WERI-Rb-1 (cell line): ENCODE measurements at regions not wholly inside any gene's neighbourhood (a gene's known extent, or its start where the extent isn't known, plus 50 kb on each side); places are given as distances from the start of the nearest gene placed in this dataset.

Experiments used
- DNase-seq: peaks from one replicate; pipeline ENCODE4 v3.0.0-alpha.2; 2020
- H3K27ac ChIP-seq: fragments of 250-450 bp; sonication (Bioruptor Pico); 2 replicates; pipeline ENCODE4 v1.5.1; 2020; ENCODE audit warnings: mild to moderate bottlenecking, moderate library complexity
- H3K27me3 ChIP-seq: fragments of 250-450 bp; sonication (Bioruptor Pico); 2 replicates; pipeline ENCODE4 v1.5.1; 2021; ENCODE audit warnings: mild to moderate bottlenecking, low read depth, moderate library complexity; ENCODE audit not compliant: insufficient read depth, severe bottlenecking
- H3K36me3 ChIP-seq: fragments of 250-450 bp; sonication (Bioruptor Pico); 2 replicates; pipeline ENCODE4 v1.5.1; 2020; ENCODE audit warnings: mild to moderate bottlenecking, moderate library complexity
- H3K4me3 ChIP-seq: 2 replicates; pipeline ENCODE4 v1.5.1; 2011; ENCODE audit warnings: low read depth, mild to moderate bottlenecking, control low read depth, low read length
- H3K9me3 ChIP-seq: fragments of 250-450 bp; sonication (Bioruptor Pico); 2 replicates; pipeline ENCODE4 v1.5.1; 2021; ENCODE audit warnings: mild to moderate bottlenecking, moderate library complexity; ENCODE audit not compliant: severe bottlenecking
- TF ChIP-seq, protein P1 (sequence below): IDR thresholded peaks from 2 replicates; pipeline ENCODE4 v1.5.1; 2011; ENCODE audit warnings: low read depth, mild to moderate bottlenecking, control low read depth, inconsistent platforms, low read length

DNA sequence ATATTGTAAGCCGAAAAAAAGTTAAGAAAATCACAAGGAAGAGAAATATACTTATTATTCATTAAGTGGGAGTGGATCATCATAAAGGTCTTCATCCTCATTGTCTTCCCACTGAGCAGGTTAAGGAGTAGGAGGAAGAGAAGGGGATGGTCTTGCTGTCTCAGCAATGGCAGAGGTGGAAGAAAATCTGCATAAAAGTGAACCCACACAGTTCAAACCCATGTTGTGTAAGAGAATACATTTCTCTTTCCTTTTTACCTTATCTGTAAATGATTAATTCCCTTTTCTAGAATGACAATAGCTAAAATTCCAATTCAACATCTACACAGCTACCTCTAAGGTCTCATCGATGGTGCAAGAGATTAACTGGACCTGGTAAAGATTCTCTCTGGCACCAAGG, 904.6 kb downstream of the EPHA3 start:
- H3K9me3 ChIP-seq, result no peaks in the 10 kb centered on the region
- H3K27ac ChIP-seq, result no peak overlapping the region
- no peak for DNase-seq
- no peaks in the 10 kb centered on the region for H3K36me3 ChIP-seq
- no peak overlapping the region for H3K4me3 ChIP-seq
- TF ChIP-seq, protein P1, sequence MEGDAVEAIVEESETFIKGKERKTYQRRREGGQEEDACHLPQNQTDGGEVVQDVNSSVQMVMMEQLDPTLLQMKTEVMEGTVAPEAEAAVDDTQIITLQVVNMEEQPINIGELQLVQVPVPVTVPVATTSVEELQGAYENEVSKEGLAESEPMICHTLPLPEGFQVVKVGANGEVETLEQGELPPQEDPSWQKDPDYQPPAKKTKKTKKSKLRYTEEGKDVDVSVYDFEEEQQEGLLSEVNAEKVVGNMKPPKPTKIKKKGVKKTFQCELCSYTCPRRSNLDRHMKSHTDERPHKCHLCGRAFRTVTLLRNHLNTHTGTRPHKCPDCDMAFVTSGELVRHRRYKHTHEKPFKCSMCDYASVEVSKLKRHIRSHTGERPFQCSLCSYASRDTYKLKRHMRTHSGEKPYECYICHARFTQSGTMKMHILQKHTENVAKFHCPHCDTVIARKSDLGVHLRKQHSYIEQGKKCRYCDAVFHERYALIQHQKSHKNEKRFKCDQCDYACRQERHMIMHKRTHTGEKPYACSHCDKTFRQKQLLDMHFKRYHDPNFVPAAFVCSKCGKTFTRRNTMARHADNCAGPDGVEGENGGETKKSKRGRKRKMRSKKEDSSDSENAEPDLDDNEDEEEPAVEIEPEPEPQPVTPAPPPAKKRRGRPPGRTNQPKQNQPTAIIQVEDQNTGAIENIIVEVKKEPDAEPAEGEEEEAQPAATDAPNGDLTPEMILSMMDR, result no peak
- H3K27me3 ChIP-seq, result no peaks in the 10 kb centered on the region

DNA sequence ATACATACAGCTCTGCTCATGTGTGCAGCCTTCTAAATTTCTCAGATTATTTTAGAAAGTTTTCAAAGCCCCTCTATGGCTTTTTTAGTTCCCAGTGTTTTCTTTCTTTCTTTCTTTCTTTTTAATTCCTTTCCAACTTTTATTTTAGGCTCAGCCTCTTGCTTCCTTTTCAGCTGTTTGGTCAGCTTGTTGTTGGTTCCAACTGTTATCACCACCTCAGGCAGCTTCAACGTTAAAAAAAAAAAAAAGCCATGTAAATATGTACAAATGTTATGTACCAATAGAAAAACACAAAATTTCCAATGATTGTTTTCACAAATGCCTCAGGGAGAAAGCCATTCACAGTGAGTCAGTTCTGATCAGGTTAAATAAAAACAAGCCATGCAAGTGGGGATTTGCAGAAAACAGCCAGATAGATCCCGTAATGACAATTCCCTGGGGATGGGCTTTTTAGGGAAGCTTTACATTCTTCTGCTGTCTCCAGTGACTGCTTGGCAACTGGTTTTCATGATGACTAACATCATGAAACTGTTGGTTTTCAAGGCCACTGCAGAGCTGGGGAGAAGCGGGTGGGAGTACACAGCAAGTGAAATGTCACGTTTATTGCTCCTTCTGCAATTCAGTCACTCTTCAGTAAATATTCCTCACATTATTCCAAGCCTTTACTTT, 908.4 kb downstream of the EPHA3 start:
- Histone ChIP-seq H3K36me3 (no peaks in the 10 kb centered on the region), H3K4me3 (no peak overlapping the region), H3K9me3 (no peaks in the 10 kb centered on the region), H3K27me3 (no peaks in the 10 kb centered on the region), H3K27ac (no peak overlapping the region)
- DNase-seq, result no peak
- TF ChIP-seq, protein P1, result no peak

DNA sequence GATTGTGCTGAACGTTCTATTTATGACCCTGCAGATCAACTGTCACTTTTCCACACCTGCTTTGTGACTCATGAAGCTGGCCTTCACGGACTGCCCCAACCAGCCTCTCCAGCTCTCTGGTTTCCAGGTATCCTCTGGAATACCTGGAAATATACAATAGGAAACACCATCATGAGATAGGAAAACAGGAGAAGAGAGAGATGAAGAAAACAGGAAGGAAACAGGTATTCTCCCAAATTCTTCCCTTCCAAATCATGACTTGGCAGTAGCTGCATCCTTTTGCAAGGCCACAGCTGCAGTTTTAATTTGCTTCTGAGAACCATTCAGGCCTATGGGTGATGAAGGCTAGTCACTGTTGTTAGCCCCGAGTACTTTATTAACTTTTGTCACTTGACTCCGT, 909.1 kb downstream of the EPHA3 start:
- no peaks in the 10 kb centered on the region for H3K9me3 ChIP-seq
- no peaks in the 10 kb centered on the region for H3K36me3 ChIP-seq
- DNase-seq, result no peak
- H3K4me3 ChIP-seq, result no peak overlapping the region
- TF ChIP-seq, protein P1, result no peak
- H3K27ac ChIP-seq, result no peak overlapping the region
- no peaks in the 10 kb centered on the region for H3K27me3 ChIP-seq

DNA sequence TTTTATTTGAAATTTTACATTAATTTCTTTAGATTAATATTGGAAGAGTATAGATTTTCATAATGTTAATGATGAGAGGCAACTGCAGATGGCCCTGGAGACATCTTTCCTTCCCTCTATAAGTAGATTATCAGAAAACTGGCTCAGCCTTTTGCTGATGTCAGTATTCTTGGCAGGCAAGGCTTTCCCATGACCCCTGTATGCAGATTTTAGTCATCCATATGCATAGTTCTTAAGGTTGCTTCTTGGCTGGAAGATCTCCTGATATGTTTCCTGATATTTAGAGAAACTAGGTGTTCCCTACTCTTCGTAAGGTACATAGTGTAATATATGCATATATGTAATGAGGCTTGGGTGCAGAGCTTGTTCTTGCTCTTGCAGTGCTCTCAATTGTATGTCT, 911.4 kb downstream of the EPHA3 start:
- no peaks in the 10 kb centered on the region for H3K27me3 ChIP-seq
- no peaks in the 10 kb centered on the region for H3K9me3 ChIP-seq
- TF ChIP-seq, protein P1, result no peak
- H3K36me3 ChIP-seq, result no peaks in the 10 kb centered on the region
- H3K4me3 ChIP-seq, result no peak overlapping the region
- DNase-seq, result no peak
- no peak overlapping the region for H3K27ac ChIP-seq

DNA sequence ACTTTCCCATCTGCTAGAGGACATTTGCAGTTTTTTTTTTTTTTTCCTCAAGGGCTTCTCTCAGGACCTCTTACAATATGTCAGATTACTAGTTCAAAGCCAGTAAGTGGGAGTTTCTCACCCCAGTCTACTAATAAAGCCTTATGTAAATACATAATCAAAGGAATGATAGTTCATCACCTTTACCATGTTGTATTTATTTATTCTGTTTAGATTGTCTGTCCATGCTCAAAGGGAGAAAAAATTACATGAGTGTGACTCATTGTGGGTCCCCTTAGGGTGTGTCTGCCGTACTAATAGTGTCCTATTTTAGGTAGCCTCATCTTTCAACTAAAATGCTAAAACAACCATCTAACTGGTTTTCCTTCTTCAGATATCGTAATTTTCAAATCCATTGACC, 917.6 kb downstream of the EPHA3 start:
- Histone ChIP-seq H3K9me3 (no peaks in the 10 kb centered on the region), H3K27me3 (no peaks in the 10 kb centered on the region), H3K4me3 (no peak overlapping the region), H3K27ac (no peak overlapping the region), H3K36me3 (no peaks in the 10 kb centered on the region)
- DNase-seq, result no peak
- TF ChIP-seq, protein P1, result no peak

DNA sequence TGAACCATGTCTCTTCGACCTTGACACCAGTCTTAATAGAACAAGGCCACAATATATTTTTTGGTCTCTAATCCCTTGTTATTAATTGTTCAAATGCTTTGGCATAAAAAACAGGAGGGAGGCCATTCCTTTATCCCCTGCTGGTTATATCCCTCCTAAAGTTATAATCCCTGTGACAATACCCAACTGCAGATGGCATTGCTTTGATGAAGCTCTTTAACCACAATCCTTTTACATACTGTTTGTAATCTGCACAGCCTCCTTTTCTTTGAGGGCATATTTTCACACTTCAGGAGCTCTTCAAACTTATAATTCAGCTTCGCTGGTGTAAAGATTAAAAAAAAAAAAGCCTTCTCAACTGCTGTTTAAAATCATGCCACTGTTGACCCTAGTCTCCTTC, 919.0 kb downstream of the EPHA3 start:
- no peak for DNase-seq
- no peak overlapping the region for H3K4me3 ChIP-seq
- no peaks in the 10 kb centered on the region for H3K36me3 ChIP-seq
- TF ChIP-seq, protein P1, result no peak
- H3K27ac ChIP-seq, result no peak overlapping the region
- no peaks in the 10 kb centered on the region for H3K27me3 ChIP-seq
- no peaks in the 10 kb centered on the region for H3K9me3 ChIP-seq
